DND-41 (cell line): ENCODE measurements at regions not wholly inside any gene's neighbourhood (a gene's known extent, or its start where the extent isn't known, plus 50 kb on each side); places are given as distances from the start of the nearest gene placed in this dataset.

Experiments
- EZH2 ChIP-seq: IDR thresholded peaks from 3 replicates; pipeline ENCODE4 v1.6.1; 2012; ENCODE audit warnings: borderline replicate concordance, low read depth, mild to moderate bottlenecking, moderate library complexity, low read length, inconsistent platforms; ENCODE audit not compliant: severe bottlenecking
- TF ChIP-seq, protein P1 (sequence below): IDR thresholded peaks from 2 replicates; pipeline ENCODE4 v1.5.1; 2012; ENCODE audit warnings: borderline replicate concordance, low read length, moderate library complexity, mild to moderate bottlenecking; ENCODE audit not compliant: poor library complexity, severe bottlenecking; ENCODE audit errors: extremely low read depth

- TF ChIP-seq EZH2, result no peak
- TF ChIP-seq, protein P1, sequence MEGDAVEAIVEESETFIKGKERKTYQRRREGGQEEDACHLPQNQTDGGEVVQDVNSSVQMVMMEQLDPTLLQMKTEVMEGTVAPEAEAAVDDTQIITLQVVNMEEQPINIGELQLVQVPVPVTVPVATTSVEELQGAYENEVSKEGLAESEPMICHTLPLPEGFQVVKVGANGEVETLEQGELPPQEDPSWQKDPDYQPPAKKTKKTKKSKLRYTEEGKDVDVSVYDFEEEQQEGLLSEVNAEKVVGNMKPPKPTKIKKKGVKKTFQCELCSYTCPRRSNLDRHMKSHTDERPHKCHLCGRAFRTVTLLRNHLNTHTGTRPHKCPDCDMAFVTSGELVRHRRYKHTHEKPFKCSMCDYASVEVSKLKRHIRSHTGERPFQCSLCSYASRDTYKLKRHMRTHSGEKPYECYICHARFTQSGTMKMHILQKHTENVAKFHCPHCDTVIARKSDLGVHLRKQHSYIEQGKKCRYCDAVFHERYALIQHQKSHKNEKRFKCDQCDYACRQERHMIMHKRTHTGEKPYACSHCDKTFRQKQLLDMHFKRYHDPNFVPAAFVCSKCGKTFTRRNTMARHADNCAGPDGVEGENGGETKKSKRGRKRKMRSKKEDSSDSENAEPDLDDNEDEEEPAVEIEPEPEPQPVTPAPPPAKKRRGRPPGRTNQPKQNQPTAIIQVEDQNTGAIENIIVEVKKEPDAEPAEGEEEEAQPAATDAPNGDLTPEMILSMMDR, result no peak
These were observed 420.1 kb downstream of the VRK1 start for GRCh38 chr14:97217111-97217885.
